22Rv1 (cell line): ENCODE measurements at regions not wholly inside any gene's neighbourhood (a gene's known extent, or its start where the extent isn't known, plus 50 kb on each side); places are given as distances from the start of the nearest gene placed in this dataset.

Experiments used
- CTCF ChIP-seq: fragments of 450-650 bp; IDR thresholded peaks from 2 replicates; pipeline ENCODE4 v1.5.1; 2017; ENCODE audit warnings: mild to moderate bottlenecking
- ZFX ChIP-seq: fragments of 450-650 bp; IDR thresholded peaks from 2 replicates; pipeline ENCODE4 v1.6.1; 2017; ENCODE audit warnings: antibody characterized with exemption, borderline replicate concordance

GRCh38 chr21:27636656-27637055 lies 669.8 kb upstream of the ADAMTS5 start:
- no peak for TF ChIP-seq CTCF
- no peak for TF ChIP-seq ZFX
